ENCODE measurements at regions not wholly inside any gene's neighbourhood (a gene's known extent, or its start where the extent isn't known, plus 50 kb on each side); places are given as distances from the start of the nearest gene placed in this dataset.

DNA sequence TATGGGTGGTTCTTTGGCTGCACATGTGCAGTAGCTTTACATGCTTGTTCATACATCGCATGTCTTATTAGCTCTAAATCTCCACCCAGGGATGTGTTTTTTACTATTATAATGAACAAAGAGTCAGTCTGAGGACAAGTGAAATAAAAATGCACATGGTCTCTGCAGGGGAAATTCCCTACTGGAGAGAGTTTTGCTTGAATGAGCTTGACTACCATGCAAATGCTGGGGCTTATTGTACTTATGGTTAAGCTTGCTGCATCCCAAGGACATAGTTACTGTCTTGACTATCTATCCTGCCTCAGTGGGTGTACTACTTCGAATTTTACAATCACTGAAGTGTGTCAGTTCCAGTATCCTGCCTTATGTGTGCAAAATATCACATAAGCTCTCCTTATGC lies 362.7 kb downstream of the TDRD15 start:
- TF ChIP-seq, protein P1, sequence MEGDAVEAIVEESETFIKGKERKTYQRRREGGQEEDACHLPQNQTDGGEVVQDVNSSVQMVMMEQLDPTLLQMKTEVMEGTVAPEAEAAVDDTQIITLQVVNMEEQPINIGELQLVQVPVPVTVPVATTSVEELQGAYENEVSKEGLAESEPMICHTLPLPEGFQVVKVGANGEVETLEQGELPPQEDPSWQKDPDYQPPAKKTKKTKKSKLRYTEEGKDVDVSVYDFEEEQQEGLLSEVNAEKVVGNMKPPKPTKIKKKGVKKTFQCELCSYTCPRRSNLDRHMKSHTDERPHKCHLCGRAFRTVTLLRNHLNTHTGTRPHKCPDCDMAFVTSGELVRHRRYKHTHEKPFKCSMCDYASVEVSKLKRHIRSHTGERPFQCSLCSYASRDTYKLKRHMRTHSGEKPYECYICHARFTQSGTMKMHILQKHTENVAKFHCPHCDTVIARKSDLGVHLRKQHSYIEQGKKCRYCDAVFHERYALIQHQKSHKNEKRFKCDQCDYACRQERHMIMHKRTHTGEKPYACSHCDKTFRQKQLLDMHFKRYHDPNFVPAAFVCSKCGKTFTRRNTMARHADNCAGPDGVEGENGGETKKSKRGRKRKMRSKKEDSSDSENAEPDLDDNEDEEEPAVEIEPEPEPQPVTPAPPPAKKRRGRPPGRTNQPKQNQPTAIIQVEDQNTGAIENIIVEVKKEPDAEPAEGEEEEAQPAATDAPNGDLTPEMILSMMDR (IDR thresholded peaks at IDR 0.05 in 4 of 5, conservative IDR thresholded peaks at IDR 0.05 in 1 of 5), result no peak
- no peak for TF ChIP-seq POLR2A (IDR thresholded peaks at IDR 0.05)

Measured in gastrocnemius medialis (tissue), 4 donors.